SK-N-SH (cell line): ENCODE measurements at regions not wholly inside any gene's neighbourhood (a gene's known extent, or its start where the extent isn't known, plus 50 kb on each side); places are given as distances from the start of the nearest gene placed in this dataset.

Experiments used
- CTCF ChIA-PET: fragments of 300-600, 350-600 bp; formaldehyde crosslinking; extraction: SDS; loops from one replicate; lab custom pipeline; 2021; lab: Yijun Ruan, JAX
- POLR2A ChIA-PET: fragments of 350-600 bp; sonication (Branson Sonifier 250); formaldehyde crosslinking; extraction: SDS; loops from one replicate; lab custom pipeline; 2020; ENCODE audit warnings: antibody characterized with exemption, inconsistent platforms; lab: Yijun Ruan, JAX
- DNase-seq: peaks from one replicate; pipeline ENCODE4 v3.0.0; 2012
- H2AFZ ChIP-seq: fragments of 200-600 bp; sonication (generic); 2 replicates; pipeline ENCODE4 v1.8.1; 2016; ENCODE audit warnings: antibody characterized with exemption, mild to moderate bottlenecking, low read depth
- H3F3A ChIP-seq: fragments of 200-600 bp; sonication (generic); replicated peaks from 2 replicates; pipeline ENCODE3; 2016; ENCODE audit warnings: antibody characterized with exemption, mild to moderate bottlenecking; ENCODE audit not compliant: insufficient read depth
- H3K27ac ChIP-seq, 2 experiments: fragments of 200-500 bp in 1 of 2; fragments of 200-600 bp in 1 of 2; sonication (Bioruptor generic) in 1 of 2; sonication (generic), shearing (Covaris generic) in 1 of 2; 2 replicates each; pipeline versions ENCODE4 v1.5.1 to v1.6.1; 2014 to 2016; ENCODE audit warnings: low read depth in 2 of 2, inconsistent platforms in 1 of 2, low read length in 1 of 2, mild to moderate bottlenecking in 1 of 2, mixed read lengths in 1 of 2
- H3K27me3 ChIP-seq: fragments of 200-600 bp; sonication (generic), shearing (Covaris generic); 2 replicates; pipeline ENCODE4 v1.6.1; 2016; ENCODE audit warnings: mixed run types; ENCODE audit not compliant: insufficient read depth
- H3K36me3 ChIP-seq, 2 experiments: fragments of 200-500 bp in 1 of 2; fragments of 200-600 bp in 1 of 2; sonication (Bioruptor generic) in 1 of 2; sonication (generic) in 1 of 2; replicated peaks in 1 of 2; 2 replicates each; pipeline versions ENCODE3 to v1.5.1; 2014 to 2016; ENCODE audit warnings: low read length in 1 of 2, mild to moderate bottlenecking in 1 of 2; ENCODE audit not compliant: insufficient read depth in 2 of 2, control insufficient read depth in 1 of 2
- H3K4me1 ChIP-seq, 2 experiments: fragments of 200-500 bp in 1 of 2; fragments of 200-600 bp in 1 of 2; sonication (Bioruptor generic) in 1 of 2; sonication (generic), shearing (Covaris generic) in 1 of 2; 2 replicates each; pipeline versions ENCODE4 v1.5.1 to v1.6.1; 2014 to 2016; ENCODE audit warnings: low read depth in 1 of 2, low read length in 1 of 2, mixed run types in 1 of 2; ENCODE audit not compliant: insufficient read depth in 2 of 2, control insufficient read depth in 1 of 2
- H3K4me2 ChIP-seq: fragments of 200-600 bp; sonication (generic), shearing (Covaris generic); 2 replicates; pipeline ENCODE4 v1.6.1; 2017; ENCODE audit warnings: mixed run types
- H3K4me3 ChIP-seq, 2 experiments: fragments of 200-500 bp in 1 of 2; fragments of 200-600 bp in 1 of 2; sonication (Bioruptor generic) in 1 of 2; sonication (generic), shearing (Covaris generic) in 1 of 2; 2 replicates each; pipeline versions ENCODE4 v1.5.1 to v1.8.1; 2014 to 2016; ENCODE audit warnings: low read depth in 2 of 2, inconsistent platforms in 1 of 2, low read length in 1 of 2, mild to moderate bottlenecking in 1 of 2, mixed read lengths in 1 of 2, moderate library complexity in 1 of 2
- H3K79me2 ChIP-seq: fragments of 200-600 bp; sonication (generic); 2 replicates; pipeline ENCODE4 v1.8.1; 2017; ENCODE audit warnings: mild to moderate bottlenecking; ENCODE audit not compliant: insufficient read depth
- H3K9ac ChIP-seq: fragments of 200-600 bp; sonication (generic); 2 replicates; pipeline ENCODE4 v1.6.1; 2017; ENCODE audit warnings: mixed run types
- H3K9me2 ChIP-seq: fragments of 200-600 bp; sonication (generic); 2 replicates; pipeline ENCODE4 v1.6.1; 2017; ENCODE audit warnings: mixed run types
- H3K9me3 ChIP-seq: fragments of 200-600 bp; sonication (generic); 2 replicates; pipeline ENCODE4 v1.6.1; 2017; ENCODE audit warnings: mixed run types, mild to moderate bottlenecking, moderate library complexity
- H4K20me1 ChIP-seq: fragments of 200-600 bp; sonication (generic); 2 replicates; pipeline ENCODE4 v1.6.1; 2017; ENCODE audit warnings: mild to moderate bottlenecking, mixed run types; ENCODE audit not compliant: insufficient read depth
- CHD2 ChIP-seq: fragments of 150-350 bp; IDR thresholded peaks from 2 replicates; pipeline ENCODE4 v1.6.1; 2018; ENCODE audit warnings: low read length; ENCODE audit not compliant: partially characterized antibody
- EP300 ChIP-seq, 2 experiments: IDR thresholded peaks; 2 replicates each; pipeline versions ENCODE4 v1.4.0 to v1.6.1; 2012; ENCODE audit warnings: borderline replicate concordance in 1 of 2, low read depth in 1 of 2, low read length in 1 of 2
- FOXM1 ChIP-seq: IDR thresholded peaks from 2 replicates; pipeline ENCODE4 v1.4.0; 2012; ENCODE audit warnings: low read depth, mild to moderate bottlenecking
- GABPA ChIP-seq: IDR thresholded peaks from 2 replicates; pipeline ENCODE4 v1.4.0; 2012; ENCODE audit warnings: low read depth, mild to moderate bottlenecking
- GATA2 ChIP-seq: sonication (generic); formaldehyde crosslinking; IDR thresholded peaks from 2 replicates; pipeline ENCODE4 v1.5.0; 2020; ENCODE audit warnings: mild to moderate bottlenecking, missing genetic modification reagents
- MAX ChIP-seq: IDR thresholded peaks from 2 replicates; pipeline ENCODE4 v1.4.0; 2012; ENCODE audit warnings: low read depth
- MEF2A ChIP-seq: IDR thresholded peaks from 2 replicates; pipeline ENCODE4 v1.4.0; 2012; ENCODE audit warnings: low read depth, borderline replicate concordance
- MXI1 ChIP-seq: IDR thresholded peaks from 2 replicates; pipeline ENCODE4 v1.6.1; 2012; ENCODE audit warnings: mild to moderate bottlenecking, low read depth, low read length, improper control_type of control experiment
- NFIC ChIP-seq: IDR thresholded peaks from 2 replicates; pipeline ENCODE4 v1.4.0; 2012; ENCODE audit warnings: borderline replicate concordance
- NRF1 ChIP-seq: IDR thresholded peaks from 2 replicates; pipeline ENCODE4 v1.6.1; 2012; ENCODE audit warnings: low read depth, mild to moderate bottlenecking, low read length
- POLR2AphosphoS5 ChIP-seq: IDR thresholded peaks from 2 replicates; pipeline ENCODE4 v1.6.1; 2012; ENCODE audit warnings: low read depth, low read length
- RAD21 ChIP-seq: IDR thresholded peaks from 2 replicates; pipeline ENCODE4 v1.6.1; 2012; ENCODE audit warnings: mild to moderate bottlenecking, low read length
- SMC3 ChIP-seq: IDR thresholded peaks from 2 replicates; pipeline ENCODE4 v1.6.1; 2012; ENCODE audit warnings: low read depth, low read length, improper control_type of control experiment
- YY1 ChIP-seq: IDR thresholded peaks from 2 replicates; pipeline ENCODE4 v1.4.0; 2012; ENCODE audit warnings: low read depth, mild to moderate bottlenecking
- WGBS: methylation state at CpG from one replicate; pipeline ENCODE4 v1.1.6; 2017; ENCODE audit warnings: low lambda C conversion rate; 5-methylcytosine and 5-hydroxymethylcytosine counted together
- TF ChIP-seq, protein P1 (sequence below): IDR thresholded peaks from 2 replicates; pipeline ENCODE4 v1.4.0; 2012; ENCODE audit warnings: low read depth, borderline replicate concordance
- TF ChIP-seq, protein P2 (sequence below): fragments of 200-600 bp; sonication (generic); IDR thresholded peaks from 2 replicates; pipeline ENCODE4 v1.6.1; 2017; ENCODE audit warnings: antibody characterized with exemption, mild to moderate bottlenecking, moderate library complexity
- TF ChIP-seq, protein P3 (sequence below): IDR thresholded peaks from 2 replicates; pipeline ENCODE4 v1.6.1; 2012; ENCODE audit warnings: mild to moderate bottlenecking, low read depth, low read length, moderate library complexity
- TF ChIP-seq, protein P4 (sequence below): IDR thresholded peaks from 2 replicates; pipeline ENCODE4; 2012

- TF ChIP-seq EP300 (IDR thresholded peaks at IDR 0.05; ENCODE audit: borderline replicate concordance in 1 of 2, low read depth in 1 of 2, low read length in 1 of 2): no peak
- TF ChIP-seq RAD21: no peak
- no peak for TF ChIP-seq NRF1
- no peak for TF ChIP-seq YY1
- no peak for TF ChIP-seq CHD2
Measured at GRCh38 chr11:38005597-38005996, 1407.6 kb upstream of the RAG2 start (continued).

DNA sequence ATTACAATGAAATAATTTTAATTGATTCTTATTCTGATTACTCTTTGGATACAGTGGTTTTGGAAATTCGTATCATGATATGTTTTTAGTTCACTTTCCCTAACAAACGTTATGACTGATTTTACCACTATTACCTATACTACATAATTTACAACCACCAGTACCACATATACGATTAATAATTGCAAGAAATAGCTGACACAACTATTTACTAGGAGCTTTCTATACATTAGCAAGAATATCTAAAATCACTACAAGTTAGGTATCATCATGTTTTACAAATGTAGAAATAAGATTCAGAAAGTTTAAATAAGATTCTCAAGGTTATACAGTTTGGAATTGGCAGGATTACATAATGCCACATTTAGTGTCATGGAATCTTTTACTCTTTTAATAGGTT lies 1401.1 kb upstream of the RAG2 start:
- Histone ChIP-seq H3F3A (no peaks in the 10 kb centered on the region), H2AFZ (no peak overlapping the region), H3K79me2 (no peaks in the 10 kb centered on the region), H3K4me2 (no peak overlapping the region), H3K9me2 (no peaks in the 10 kb centered on the region), H3K9me3 (no peaks in the 10 kb centered on the region), H3K27ac (no peak overlapping the region), H3K9ac (no peak overlapping the region), H3K4me1 (no peaks in the 10 kb centered on the region; a peak in 2 of 4 replicates), H3K27me3 (no peaks in the 10 kb centered on the region), H3K36me3 (no peaks in the 10 kb centered on the region), H4K20me1 (no peaks in the 10 kb centered on the region), H3K4me3 (no peak overlapping the region)
- ChIA-PET POLR2A (no interaction called here), CTCF (no interaction called here)
- no peak for DNase-seq
- 31% methylated on average over 3 of the region's 3 CpGs for WGBS
- TF ChIP-seq MEF2A: no peak
- TF ChIP-seq, protein P1, sequence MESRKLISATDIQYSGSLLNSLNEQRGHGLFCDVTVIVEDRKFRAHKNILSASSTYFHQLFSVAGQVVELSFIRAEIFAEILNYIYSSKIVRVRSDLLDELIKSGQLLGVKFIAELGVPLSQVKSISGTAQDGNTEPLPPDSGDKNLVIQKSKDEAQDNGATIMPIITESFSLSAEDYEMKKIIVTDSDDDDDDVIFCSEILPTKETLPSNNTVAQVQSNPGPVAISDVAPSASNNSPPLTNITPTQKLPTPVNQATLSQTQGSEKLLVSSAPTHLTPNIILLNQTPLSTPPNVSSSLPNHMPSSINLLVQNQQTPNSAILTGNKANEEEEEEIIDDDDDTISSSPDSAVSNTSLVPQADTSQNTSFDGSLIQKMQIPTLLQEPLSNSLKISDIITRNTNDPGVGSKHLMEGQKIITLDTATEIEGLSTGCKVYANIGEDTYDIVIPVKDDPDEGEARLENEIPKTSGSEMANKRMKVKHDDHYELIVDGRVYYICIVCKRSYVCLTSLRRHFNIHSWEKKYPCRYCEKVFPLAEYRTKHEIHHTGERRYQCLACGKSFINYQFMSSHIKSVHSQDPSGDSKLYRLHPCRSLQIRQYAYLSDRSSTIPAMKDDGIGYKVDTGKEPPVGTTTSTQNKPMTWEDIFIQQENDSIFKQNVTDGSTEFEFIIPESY: no peak
- TF ChIP-seq, protein P2, sequence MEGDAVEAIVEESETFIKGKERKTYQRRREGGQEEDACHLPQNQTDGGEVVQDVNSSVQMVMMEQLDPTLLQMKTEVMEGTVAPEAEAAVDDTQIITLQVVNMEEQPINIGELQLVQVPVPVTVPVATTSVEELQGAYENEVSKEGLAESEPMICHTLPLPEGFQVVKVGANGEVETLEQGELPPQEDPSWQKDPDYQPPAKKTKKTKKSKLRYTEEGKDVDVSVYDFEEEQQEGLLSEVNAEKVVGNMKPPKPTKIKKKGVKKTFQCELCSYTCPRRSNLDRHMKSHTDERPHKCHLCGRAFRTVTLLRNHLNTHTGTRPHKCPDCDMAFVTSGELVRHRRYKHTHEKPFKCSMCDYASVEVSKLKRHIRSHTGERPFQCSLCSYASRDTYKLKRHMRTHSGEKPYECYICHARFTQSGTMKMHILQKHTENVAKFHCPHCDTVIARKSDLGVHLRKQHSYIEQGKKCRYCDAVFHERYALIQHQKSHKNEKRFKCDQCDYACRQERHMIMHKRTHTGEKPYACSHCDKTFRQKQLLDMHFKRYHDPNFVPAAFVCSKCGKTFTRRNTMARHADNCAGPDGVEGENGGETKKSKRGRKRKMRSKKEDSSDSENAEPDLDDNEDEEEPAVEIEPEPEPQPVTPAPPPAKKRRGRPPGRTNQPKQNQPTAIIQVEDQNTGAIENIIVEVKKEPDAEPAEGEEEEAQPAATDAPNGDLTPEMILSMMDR: no peak

GRCh38 chr11:37995886-37996285 lies 1397.8 kb upstream of the RAG2 start:
- ChIA-PET POLR2A (no interaction called here), CTCF (no interaction called here)
- DNase-seq: no peak
- no peak overlapping the region for H3K27ac ChIP-seq
- WGBS: 45% methylated on average over 2 of the region's 2 CpGs
- TF ChIP-seq NFIC (no peak), EP300 (IDR thresholded peaks at IDR 0.05; ENCODE audit: borderline replicate concordance in 1 of 2, low read depth in 1 of 2, low read length in 1 of 2) (no peak), SMC3 (no peak), MXI1 (no peak), CHD2 (no peak), GATA2 (no peak), FOXM1 (no peak), POLR2AphosphoS5 (no peak), MAX (no peak), GABPA (no peak)
- TF ChIP-seq, protein P3, sequence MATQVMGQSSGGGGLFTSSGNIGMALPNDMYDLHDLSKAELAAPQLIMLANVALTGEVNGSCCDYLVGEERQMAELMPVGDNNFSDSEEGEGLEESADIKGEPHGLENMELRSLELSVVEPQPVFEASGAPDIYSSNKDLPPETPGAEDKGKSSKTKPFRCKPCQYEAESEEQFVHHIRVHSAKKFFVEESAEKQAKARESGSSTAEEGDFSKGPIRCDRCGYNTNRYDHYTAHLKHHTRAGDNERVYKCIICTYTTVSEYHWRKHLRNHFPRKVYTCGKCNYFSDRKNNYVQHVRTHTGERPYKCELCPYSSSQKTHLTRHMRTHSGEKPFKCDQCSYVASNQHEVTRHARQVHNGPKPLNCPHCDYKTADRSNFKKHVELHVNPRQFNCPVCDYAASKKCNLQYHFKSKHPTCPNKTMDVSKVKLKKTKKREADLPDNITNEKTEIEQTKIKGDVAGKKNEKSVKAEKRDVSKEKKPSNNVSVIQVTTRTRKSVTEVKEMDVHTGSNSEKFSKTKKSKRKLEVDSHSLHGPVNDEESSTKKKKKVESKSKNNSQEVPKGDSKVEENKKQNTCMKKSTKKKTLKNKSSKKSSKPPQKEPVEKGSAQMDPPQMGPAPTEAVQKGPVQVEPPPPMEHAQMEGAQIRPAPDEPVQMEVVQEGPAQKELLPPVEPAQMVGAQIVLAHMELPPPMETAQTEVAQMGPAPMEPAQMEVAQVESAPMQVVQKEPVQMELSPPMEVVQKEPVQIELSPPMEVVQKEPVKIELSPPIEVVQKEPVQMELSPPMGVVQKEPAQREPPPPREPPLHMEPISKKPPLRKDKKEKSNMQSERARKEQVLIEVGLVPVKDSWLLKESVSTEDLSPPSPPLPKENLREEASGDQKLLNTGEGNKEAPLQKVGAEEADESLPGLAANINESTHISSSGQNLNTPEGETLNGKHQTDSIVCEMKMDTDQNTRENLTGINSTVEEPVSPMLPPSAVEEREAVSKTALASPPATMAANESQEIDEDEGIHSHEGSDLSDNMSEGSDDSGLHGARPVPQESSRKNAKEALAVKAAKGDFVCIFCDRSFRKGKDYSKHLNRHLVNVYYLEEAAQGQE: no peak
- TF ChIP-seq, protein P4, sequence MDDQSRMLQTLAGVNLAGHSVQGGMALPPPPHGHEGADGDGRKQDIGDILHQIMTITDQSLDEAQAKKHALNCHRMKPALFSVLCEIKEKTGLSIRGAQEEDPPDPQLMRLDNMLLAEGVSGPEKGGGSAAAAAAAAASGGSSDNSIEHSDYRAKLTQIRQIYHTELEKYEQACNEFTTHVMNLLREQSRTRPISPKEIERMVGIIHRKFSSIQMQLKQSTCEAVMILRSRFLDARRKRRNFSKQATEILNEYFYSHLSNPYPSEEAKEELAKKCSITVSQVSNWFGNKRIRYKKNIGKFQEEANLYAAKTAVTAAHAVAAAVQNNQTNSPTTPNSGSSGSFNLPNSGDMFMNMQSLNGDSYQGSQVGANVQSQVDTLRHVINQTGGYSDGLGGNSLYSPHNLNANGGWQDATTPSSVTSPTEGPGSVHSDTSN: no peak
- no peaks in the 10 kb centered on the region for H3F3A ChIP-seq
- H3K4me3 ChIP-seq: no peak overlapping the region
- no peaks in the 10 kb centered on the region; a peak in 2 of 4 replicates for H3K4me1 ChIP-seq
- no peak overlapping the region for H3K4me2 ChIP-seq
- no peaks in the 10 kb centered on the region for H3K79me2 ChIP-seq
- H2AFZ ChIP-seq: no peak overlapping the region; the same call in 1 of the 2 replicates
- H3K9me2 ChIP-seq: no peaks in the 10 kb centered on the region
- no peaks in the 10 kb centered on the region for H3K36me3 ChIP-seq
- H4K20me1 ChIP-seq: no peaks in the 10 kb centered on the region
- H3K27me3 ChIP-seq: no peaks in the 10 kb centered on the region
- no peaks in the 10 kb centered on the region for H3K9me3 ChIP-seq
- no peak overlapping the region for H3K9ac ChIP-seq
